HG03520 (cell line): ENCODE measurements at regions not wholly inside any gene's neighbourhood (a gene's known extent, or its start where the extent isn't known, plus 50 kb on each side); places are given as distances from the start of the nearest gene placed in this dataset.

Experiments used
- ATAC-seq: cut with Tn5 transposase; IDR thresholded peaks from one replicate; pipeline ENCODE4 v1.9.1; 2021; ENCODE audit warnings: mild to moderate bottlenecking, moderate library complexity; ENCODE audit not compliant: unreplicated experiment

- ATAC-seq, result no peak
These were observed 457.5 kb downstream of the IRX1 start for GRCh38 chr5:4053136-4053535.

- no peak for ATAC-seq
These were observed 458.5 kb downstream of the IRX1 start for GRCh38 chr5:4054092-4054491.

- ATAC-seq, result no peak
These were observed 463.3 kb downstream of the IRX1 start for GRCh38 chr5:4058899-4059298.

- no peak for ATAC-seq
These were observed 470.1 kb downstream of the IRX1 start for GRCh38 chr5:4065472-4066320.

- no peak for ATAC-seq
These were observed 472.5 kb downstream of the IRX1 start for GRCh38 chr5:4068171-4068570.

DNA sequence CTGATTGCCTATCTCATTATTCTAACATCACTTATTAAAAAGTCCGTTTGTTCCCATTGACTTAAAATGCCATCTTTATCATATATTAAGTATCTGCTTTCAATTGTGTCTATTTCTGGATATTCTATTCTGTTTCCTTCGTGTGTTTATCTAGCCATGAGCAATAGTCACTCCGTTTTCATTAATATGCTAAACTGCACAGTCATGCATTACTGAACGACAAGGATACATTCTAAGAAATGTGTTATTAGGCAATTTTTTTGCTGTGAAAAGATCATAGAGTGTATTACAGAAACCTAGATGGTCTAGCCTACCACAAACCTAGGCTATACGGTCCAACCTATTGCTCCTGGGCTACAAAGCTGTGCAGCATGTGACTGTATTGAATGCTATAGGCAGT is 482.9 kb downstream of the IRX1 start:
- no peak for ATAC-seq

DNA sequence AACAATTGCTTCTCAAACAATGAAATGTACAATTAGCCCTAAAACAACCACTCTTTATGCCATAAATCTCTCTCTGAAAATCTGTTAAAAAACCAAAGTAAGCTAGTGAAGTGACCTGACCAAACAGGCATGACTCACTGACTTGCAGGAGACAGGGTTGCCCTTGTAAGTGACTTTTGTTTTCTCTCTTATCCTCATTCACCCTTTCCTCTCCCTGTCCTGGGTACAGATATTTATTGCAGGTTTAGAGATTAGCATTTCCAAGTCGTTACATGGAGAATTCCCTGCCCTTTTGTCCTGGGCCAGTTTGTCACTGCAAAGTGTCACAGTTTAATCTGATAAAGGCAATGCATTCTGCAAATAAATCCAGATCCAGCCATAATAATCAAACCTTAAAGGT is 484.2 kb downstream of the IRX1 start:
- ATAC-seq, result no peak

GRCh38 chr5:4080370-4080769 is 484.7 kb downstream of the IRX1 start:
- no peak for ATAC-seq

DNA sequence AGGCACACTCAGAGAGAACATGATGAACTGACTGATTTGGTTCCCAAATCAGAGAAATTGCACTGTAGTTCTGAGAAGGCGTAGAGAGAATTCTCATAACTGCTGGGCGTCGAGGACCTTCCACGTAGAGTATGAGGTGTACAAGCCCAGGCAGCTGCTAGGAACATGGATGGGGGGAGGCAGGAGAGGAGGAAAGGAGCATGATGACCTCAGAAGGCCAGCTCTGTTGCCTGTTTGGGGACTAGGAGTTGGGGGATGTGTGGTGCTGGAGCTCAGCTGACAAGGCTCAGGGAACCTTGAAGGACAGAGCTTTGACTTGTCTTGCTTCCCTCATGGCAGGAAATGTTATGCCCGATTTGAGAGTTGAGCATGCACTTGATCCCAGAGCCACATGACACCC is 485.4 kb downstream of the IRX1 start:
- no peak for ATAC-seq

GRCh38 chr5:4081466-4081865 is 485.8 kb downstream of the IRX1 start:
- ATAC-seq, result no peak

DNA sequence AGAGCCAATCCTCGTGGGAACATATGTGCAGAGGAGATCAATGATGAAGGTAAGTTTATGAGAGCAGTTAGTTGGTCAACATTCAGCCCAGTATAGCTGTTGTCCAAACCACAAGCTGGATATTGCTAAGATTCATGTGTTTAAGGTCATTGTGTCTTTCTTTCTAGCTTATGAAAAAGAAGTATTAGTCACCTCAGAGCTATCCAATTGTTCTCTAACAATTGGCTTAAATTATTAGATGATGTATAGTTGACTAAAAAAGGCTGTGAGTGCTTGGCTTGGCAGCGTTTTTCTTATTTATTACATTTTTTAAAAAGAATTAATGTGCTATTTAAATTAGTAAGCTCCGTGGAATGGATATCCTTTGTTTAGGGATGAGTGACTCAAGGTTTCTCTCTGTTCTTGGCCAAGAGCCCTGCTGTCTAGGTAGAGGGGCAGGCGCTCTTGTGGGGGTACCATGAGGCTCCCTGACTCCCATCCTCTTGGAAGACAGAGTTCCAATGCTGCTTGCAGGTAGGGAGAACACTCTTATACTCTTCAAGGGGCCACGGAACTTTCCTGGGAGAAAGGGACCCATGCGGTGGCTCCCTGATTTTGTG is 487.4 kb downstream of the IRX1 start:
- no peak for ATAC-seq

DNA sequence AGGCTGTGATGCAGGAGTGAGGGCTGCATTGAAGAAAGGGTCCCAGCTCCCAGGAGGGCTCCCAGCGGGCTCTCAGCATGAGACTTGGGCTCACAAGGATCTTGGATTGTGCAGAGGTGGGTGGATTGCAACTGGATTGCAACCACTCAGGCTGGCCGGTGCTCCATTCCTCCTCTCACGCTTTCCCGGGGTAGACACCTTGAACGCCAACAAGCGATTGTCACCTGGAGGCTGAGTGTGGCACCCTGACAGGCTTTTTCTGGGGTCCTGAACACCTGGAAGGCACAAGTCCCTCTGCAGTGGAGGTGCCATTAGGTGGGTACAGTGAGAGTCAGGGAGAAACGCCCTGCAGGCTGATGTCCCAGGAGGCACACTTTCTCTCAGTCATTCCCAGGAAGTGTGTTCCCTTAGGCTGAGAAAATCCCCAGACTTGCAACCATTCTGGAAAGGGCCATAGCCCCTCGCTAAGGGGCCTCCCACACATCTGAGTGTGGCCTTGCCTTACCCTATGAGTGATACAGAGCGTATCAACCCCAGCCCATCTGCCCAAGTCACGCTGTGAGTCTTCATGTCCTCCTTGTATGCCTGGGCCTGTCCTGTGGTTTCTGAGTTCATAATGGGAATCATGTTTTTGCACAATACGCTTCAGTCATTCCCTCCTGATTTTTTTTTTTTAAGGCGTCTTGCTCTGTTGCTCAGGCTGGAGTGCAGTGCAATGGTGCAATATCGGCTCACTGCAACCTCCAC is 488.1 kb downstream of the IRX1 start:
- ATAC-seq, result no peak

DNA sequence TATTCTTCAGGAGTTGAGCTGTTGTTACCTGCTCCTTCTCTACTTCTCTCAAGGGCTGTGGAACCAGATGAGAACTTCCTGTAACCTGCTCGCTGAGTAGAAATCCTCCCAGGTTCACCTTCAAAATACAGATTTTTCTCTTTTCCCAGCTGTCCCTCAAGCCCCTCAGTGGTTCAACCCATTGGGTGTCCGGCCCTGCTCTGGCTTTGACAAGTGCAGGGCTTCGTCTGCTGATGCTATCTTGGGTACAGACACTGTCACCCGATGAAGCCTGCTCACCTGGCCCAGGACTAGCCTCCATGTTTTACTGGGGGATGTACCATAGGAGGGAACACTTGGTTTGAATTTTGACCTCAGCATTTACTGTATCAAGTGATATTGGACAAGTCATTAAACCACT is 490.4 kb downstream of the IRX1 start:
- no peak for ATAC-seq

GRCh38 chr5:4087110-4087509 is 491.5 kb downstream of the IRX1 start:
- no peak for ATAC-seq

GRCh38 chr5:4089087-4089486 is 493.5 kb downstream of the IRX1 start:
- no peak for ATAC-seq

DNA sequence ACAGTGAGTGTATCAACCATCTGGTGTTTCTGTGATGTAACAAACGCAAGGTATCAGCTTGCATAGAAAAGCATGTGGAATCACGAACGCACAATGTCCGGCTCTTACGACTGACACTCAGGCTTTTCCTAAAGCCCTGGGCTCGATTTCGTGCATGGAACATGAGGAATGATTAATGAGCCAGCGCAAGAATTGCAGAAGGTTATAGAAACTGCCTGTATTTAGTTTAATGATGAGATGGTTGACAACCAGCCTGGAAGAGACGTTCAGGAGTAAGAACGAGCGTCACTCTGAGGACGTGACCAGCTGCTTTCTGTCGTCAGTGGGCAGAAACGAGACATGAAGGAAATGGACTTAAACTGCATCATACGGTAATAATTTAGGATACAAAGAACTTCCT is 497.6 kb downstream of the IRX1 start:
- no peak for ATAC-seq

DNA sequence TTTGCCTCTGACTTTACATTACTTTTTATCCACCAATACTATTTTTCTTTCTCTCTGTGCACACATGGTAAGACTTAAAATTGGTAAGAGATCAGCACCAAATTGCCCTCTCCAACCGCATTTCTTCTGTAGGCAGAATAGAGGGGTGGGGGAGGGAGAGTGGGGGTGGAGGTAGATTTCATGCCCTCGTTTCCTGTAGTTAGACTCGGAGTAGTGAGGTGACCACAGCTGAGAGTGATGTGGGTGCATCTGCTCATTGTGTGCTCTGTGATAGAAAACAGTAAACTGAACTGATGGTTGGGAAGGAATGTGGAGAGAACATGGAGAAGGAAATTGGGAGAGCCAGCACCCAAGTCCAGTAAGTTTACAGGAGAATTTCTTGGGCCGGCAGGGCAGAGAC is 498.3 kb downstream of the IRX1 start:
- no peak for ATAC-seq

- ATAC-seq, result no peak
These were observed 500.4 kb downstream of the IRX1 start for GRCh38 chr5:4095918-4096630.

DNA sequence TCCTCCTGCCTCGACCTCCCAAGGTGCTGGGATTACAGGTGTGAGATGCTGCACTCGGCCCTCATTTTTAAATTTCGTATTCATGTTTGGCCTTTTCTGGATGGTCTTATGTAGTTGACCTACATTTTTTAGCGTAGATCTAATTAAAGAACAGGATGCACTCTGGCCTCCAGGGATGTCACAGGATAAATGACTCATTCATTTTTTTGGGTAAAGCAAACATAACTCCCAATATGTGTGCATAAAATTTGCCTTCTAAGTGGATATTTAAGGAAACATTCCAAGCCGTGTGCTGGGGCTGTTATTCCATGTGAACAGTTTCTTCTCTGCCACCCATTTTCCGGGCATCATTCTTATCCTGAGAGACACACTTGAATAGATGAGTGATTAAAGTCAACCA is 501.6 kb downstream of the IRX1 start:
- no peak for ATAC-seq

GRCh38 chr5:4098226-4098625 is 502.6 kb downstream of the IRX1 start:
- no peak for ATAC-seq

DNA sequence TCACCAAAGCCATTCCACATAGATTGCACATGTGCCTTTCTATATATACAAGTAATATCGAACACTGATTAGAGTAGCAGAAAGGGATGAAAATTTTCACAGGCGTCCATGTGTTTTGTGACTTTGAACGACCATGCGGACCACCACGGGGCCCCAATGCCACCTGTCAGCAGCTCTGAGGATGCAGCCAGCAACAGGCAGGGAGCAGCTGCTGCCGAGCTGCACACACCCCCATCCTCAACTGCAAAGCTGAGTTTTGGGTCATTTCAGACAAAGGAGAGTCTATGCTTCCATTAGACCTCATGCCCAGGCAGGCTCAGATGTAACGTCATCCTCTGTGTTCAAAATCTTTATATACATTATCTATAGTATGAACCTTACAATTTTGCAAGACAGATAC is 503.8 kb downstream of the IRX1 start:
- ATAC-seq, result no peak
